OCI-LY7 (cell line): ENCODE measurements at regions not wholly inside any gene's neighbourhood (a gene's known extent, or its start where the extent isn't known, plus 50 kb on each side); places are given as distances from the start of the nearest gene placed in this dataset.

Experiments
- BruUV-seq: library from RNA; stranded (reverse); fragments of 400-500 nt; replicated peaks from 2 replicates; lab custom pipeline; 2021; lab: Mats Ljungman, UMichigan
- CTCF ChIA-PET: fragments of 300-600 bp; sonication (Branson Sonifier 250); formaldehyde crosslinking; loops from one replicate; lab custom pipeline; 2022; ENCODE audit warnings: antibody characterized with exemption; ENCODE audit not compliant: unreplicated experiment; lab: Charles Lee
- POLR2A ChIA-PET: fragments of 300-600 bp; sonication (Branson Sonifier 250); formaldehyde crosslinking; loops from one replicate; lab custom pipeline; 2022; ENCODE audit warnings: antibody characterized with exemption; lab: Charles Lee
- DNase-seq: peaks from one replicate; pipeline ENCODE4 v3.0.0-alpha.2; 2015; ENCODE audit warnings: low spot score
- H2AFZ ChIP-seq: fragments of 200-600 bp; sonication (generic), shearing (Covaris generic); 2 replicates; pipeline ENCODE4 v1.6.1; 2014; ENCODE audit warnings: mild to moderate bottlenecking, antibody characterized with exemption, low read length, moderate library complexity
- H3K27ac ChIP-seq: fragments of 200-600 bp; sonication (generic); 2 replicates; pipeline ENCODE4 v1.5.1; 2014; ENCODE audit warnings: mixed run types, low read depth, mild to moderate bottlenecking, moderate library complexity, low read length, inconsistent platforms; ENCODE audit not compliant: poor library complexity, severe bottlenecking
- H3K36me3 ChIP-seq: fragments of 200-600 bp; sonication (generic); 2 replicates; pipeline ENCODE4 v1.6.1; 2014; ENCODE audit warnings: mild to moderate bottlenecking, antibody characterized with exemption, low read length, moderate library complexity, mixed read lengths; ENCODE audit not compliant: insufficient read depth
- H3K4me1 ChIP-seq: fragments of 200-600 bp; sonication (generic); 2 replicates; pipeline ENCODE4 v1.5.1; 2014; ENCODE audit warnings: mild to moderate bottlenecking, low read length; ENCODE audit not compliant: insufficient read depth, poor library complexity, severe bottlenecking
- H3K4me2 ChIP-seq: fragments of 200-600 bp; sonication (generic); 2 replicates; pipeline ENCODE4 v1.6.1; 2014; ENCODE audit warnings: mild to moderate bottlenecking, low read length
- H3K4me3 ChIP-seq: fragments of 200-600 bp; sonication (generic); 2 replicates; pipeline ENCODE4 v1.5.1; 2014; ENCODE audit warnings: mild to moderate bottlenecking, low read depth, low read length; ENCODE audit not compliant: poor library complexity, severe bottlenecking
- H3K79me2 ChIP-seq: fragments of 200-600 bp; sonication (generic); 2 replicates; pipeline ENCODE4 v1.6.1; 2016; ENCODE audit warnings: low read depth, mild to moderate bottlenecking, low read length, moderate library complexity, mixed read lengths; ENCODE audit not compliant: insufficient read depth
- H3K9me2 ChIP-seq: fragments of 200-600 bp; sonication (generic); 2 replicates; pipeline ENCODE4 v1.6.1; 2016; ENCODE audit warnings: mild to moderate bottlenecking, low read length, mixed read lengths; ENCODE audit not compliant: insufficient read depth
- H3K9me3 ChIP-seq: fragments of 200-600 bp; sonication (generic); 2 replicates; pipeline ENCODE4 v1.6.1; 2014; ENCODE audit warnings: mild to moderate bottlenecking, mixed run types, low read length, mixed read lengths
- H4K20me1 ChIP-seq: fragments of 200-600 bp; sonication (generic); 2 replicates; pipeline ENCODE4 v1.6.1; 2014; ENCODE audit warnings: mild to moderate bottlenecking, antibody characterized with exemption, low read length, moderate library complexity, mixed read lengths; ENCODE audit not compliant: insufficient read depth
- CTCF ChIP-seq: fragments of 200-600 bp; sonication (generic); conservative IDR thresholded peaks from 2 replicates; pipeline ENCODE4 v1.5.1; 2014; ENCODE audit warnings: mild to moderate bottlenecking, antibody characterized with exemption, low read length, moderate library complexity, mixed read lengths
- EZH2phosphoT487 ChIP-seq: fragments of 200-600 bp; sonication (generic); IDR thresholded peaks from 2 replicates; pipeline ENCODE4 v1.6.1; 2018; ENCODE audit warnings: low read depth, borderline replicate concordance, mild to moderate bottlenecking, mixed run types, antibody characterized with exemption, low read length, moderate library complexity, mixed read lengths
- intact Hi-C: fragments of 100-400 bp; cut with micrococcal nuclease; formaldehyde crosslinking; loops from one replicate; pipeline ENCODE4 v1.10.0; 2022; ENCODE audit not compliant: unreplicated experiment

GRCh38 chr1:29836651-29837646 is 600.6 kb downstream of the PTPRU start:
- Histone ChIP-seq H4K20me1 (no peaks in the 10 kb centered on the region), H3K4me1 (no peaks in the 10 kb centered on the region), H3K9me2 (no peaks in the 10 kb centered on the region), H3K79me2 (no peaks in the 10 kb centered on the region), H2AFZ (no peak overlapping the region), H3K9me3 (0 out of 2 replicates have a peak, but pooled peaks cover 4% of the 10 kb centered on the region), H3K36me3 (no peaks in the 10 kb centered on the region), H3K4me3 (no peak overlapping the region), H3K4me2 (no peak overlapping the region), H3K27ac (no peak overlapping the region)
- no TSS peak for BruUV-seq
- no peak for DNase-seq
- intact Hi-C loops, result no loop called here
- CTCF ChIA-PET, result interaction anchor here (0.6 kb wide), 1 partner anchor 106 kb away, joined by 8 read pairs; no protein-coding TSS in a partner anchor
- TF ChIP-seq EZH2phosphoT487 (no peak), CTCF (no peak)
- POLR2A ChIA-PET, result no interaction called here

GRCh38 chr1:29835874-29836273 is 599.6 kb downstream of the PTPRU start:
- Histone ChIP-seq H4K20me1 (no peaks in the 10 kb centered on the region), H3K4me2 (no peak overlapping the region), H3K9me2 (no peaks in the 10 kb centered on the region), H3K27ac (no peak overlapping the region), H3K4me1 (no peaks in the 10 kb centered on the region), H3K4me3 (no peak overlapping the region), H2AFZ (no peak overlapping the region), H3K79me2 (no peaks in the 10 kb centered on the region), H3K36me3 (no peaks in the 10 kb centered on the region), H3K9me3 (no peaks in the 10 kb centered on the region)
- BruUV-seq, result no TSS peak
- TF ChIP-seq CTCF (no peak), EZH2phosphoT487 (no peak)
- DNase-seq, result no peak
- intact Hi-C loops, result no loop called here
- ChIA-PET POLR2A (interaction anchor here (0.6 kb wide), 1 partner anchor 532 kb away, joined by 4 read pairs; no protein-coding TSS in a partner anchor), CTCF (no interaction called here)

GRCh38 chr1:29835406-29835805 is 599.1 kb downstream of the PTPRU start:
- Histone ChIP-seq H3K9me3 (no peaks in the 10 kb centered on the region), H3K9me2 (no peaks in the 10 kb centered on the region), H2AFZ (no peak overlapping the region), H4K20me1 (no peaks in the 10 kb centered on the region), H3K4me2 (no peak overlapping the region), H3K4me1 (no peaks in the 10 kb centered on the region), H3K79me2 (no peaks in the 10 kb centered on the region), H3K36me3 (no peaks in the 10 kb centered on the region), H3K4me3 (no peak overlapping the region), H3K27ac (no peak overlapping the region)
- TF ChIP-seq EZH2phosphoT487, result no peak
- no peak for TF ChIP-seq CTCF
- DNase-seq, result no peak
- POLR2A ChIA-PET, result interaction anchor here (0.6 kb wide), 1 partner anchor 531 kb away, joined by 4 read pairs; no protein-coding TSS in a partner anchor
- CTCF ChIA-PET, result no interaction called here
- intact Hi-C loops, result no loop called here
- no TSS peak for BruUV-seq
